Kidney (tissue), 13 donors: ENCODE measurements at regions not wholly inside any gene's neighbourhood (a gene's known extent, or its start where the extent isn't known, plus 50 kb on each side); places are given as distances from the start of the nearest gene placed in this dataset.

Source experiments
- DNase-seq, 5 donors: peaks; one replicate each; pipeline ENCODE4 v3.0.0-alpha.2; 2013 to 2020
- FAIRE-seq: peaks from 2 replicates; lab custom pipeline; 2012; peaks lifted over from hg19 to GRCh38; lab: Jason Lieb, UNC
- H3K27ac ChIP-seq, 2 donors: one replicate each; pipeline ENCODE4 v1.7.0; 2013; ENCODE audit warnings: low read depth in 2 of 2, low read length in 2 of 2, inconsistent platforms in 1 of 2
- H3K27me3 ChIP-seq: one replicate; pipeline ENCODE4 v1.7.1; 2013; ENCODE audit warnings: low read length, inconsistent platforms; ENCODE audit not compliant: control insufficient read depth, insufficient read depth
- H3K36me3 ChIP-seq, 3 donors: one replicate each; pipeline versions ENCODE4 v1.7.0 to v1.7.1; 2013; ENCODE audit warnings: low read length in 3 of 3, control low read depth in 1 of 3, inconsistent platforms in 1 of 3; ENCODE audit not compliant: insufficient read depth in 3 of 3, control insufficient read depth in 2 of 3
- H3K4me1 ChIP-seq, 3 donors: one replicate each; pipeline versions ENCODE4 v1.7.0 to v1.7.1; 2013; ENCODE audit warnings: low read length in 3 of 3, inconsistent platforms in 1 of 3, low read depth in 1 of 3; ENCODE audit not compliant: control insufficient read depth in 2 of 3, insufficient read depth in 2 of 3
- H3K4me3 ChIP-seq, 3 donors: one replicate each; pipeline versions ENCODE4 v1.7.0 to v1.8.1; 2013; ENCODE audit warnings: low read length in 3 of 3, control low read depth in 1 of 3, inconsistent platforms in 1 of 3
- H3K9ac ChIP-seq, 3 donors: one replicate each; pipeline versions ENCODE4 v1.7.0 to v1.7.1; 2013; ENCODE audit warnings: low read length in 3 of 3, control low read depth in 1 of 3, inconsistent platforms in 1 of 3
- H3K9me3 ChIP-seq, 3 donors: one replicate each; pipeline versions ENCODE4 v1.7.0 to v1.7.1; 2013; ENCODE audit warnings: low read length in 3 of 3, control low read depth in 1 of 3, inconsistent platforms in 1 of 3; ENCODE audit not compliant: control insufficient read depth in 2 of 3, insufficient read depth in 1 of 3
- intact Hi-C: fragments of 100-400 bp; cut with DNase I; formaldehyde crosslinking; loops from one replicate; pipeline ENCODE4 v1.11.1; 2022
- TF ChIP-seq, protein P1 (sequence below): IDR thresholded peaks from 3 replicates; pipeline ENCODE4 v1.5.1; 2012; ENCODE audit warnings: mild to moderate bottlenecking, moderate library complexity, borderline replicate concordance; ENCODE audit not compliant: insufficient read depth; ENCODE audit errors: extremely low read depth
- donor health status: control.
- donor health status: control.
- donor health status: control.
- donor health status: control.
- donor health status: control.
- donor health status: DM: yes; HTN: yes; CAD: no.
- donor health status: Normal renal cell carcinoma (clear cell type).

DNA sequence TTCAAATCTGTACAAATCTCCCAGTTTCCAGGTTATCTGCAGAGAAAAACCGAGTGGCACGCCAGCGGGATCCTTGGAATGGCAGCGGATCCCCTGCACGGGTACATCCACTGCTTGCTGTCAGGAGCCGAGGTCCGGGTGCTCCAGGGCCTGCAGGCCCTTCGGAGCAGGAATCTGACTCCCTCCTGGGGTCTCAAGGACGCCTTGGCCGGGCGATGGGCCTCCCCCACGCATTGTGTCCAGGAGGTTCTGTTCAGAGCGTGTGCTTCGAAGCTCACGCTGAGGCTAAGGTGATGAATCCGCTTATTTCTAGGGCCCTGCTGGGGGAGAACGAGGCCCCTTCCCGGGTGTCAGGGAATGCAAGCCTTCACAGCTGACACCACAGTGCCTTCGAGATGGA lies 148.9 kb downstream of the SOX1 start:
- FAIRE-seq (no peak), DNase-seq (no peak)
- intact Hi-C loops, result no loop called here

DNA sequence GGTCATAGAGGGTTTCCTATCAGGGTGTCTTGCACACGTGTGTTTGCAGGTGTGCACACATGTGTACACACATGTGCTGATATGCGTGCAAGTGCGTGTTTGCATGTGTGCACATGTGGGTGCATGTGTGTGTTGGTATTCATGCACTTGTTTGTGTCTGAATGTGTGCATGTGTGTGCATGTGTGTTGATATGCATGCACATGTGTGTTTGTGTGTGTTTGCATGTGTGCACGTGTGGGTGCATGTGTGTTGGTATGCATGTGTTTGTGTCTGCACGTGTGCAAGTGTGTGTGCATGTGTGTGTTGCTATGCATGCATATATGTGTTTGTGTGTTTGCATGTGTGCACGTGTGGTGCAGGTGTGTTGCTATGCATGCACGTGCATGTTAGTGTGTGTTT lies 150.5 kb downstream of the SOX1 start:
- Histone ChIP-seq H3K4me1 (no peaks in the 10 kb centered on the region), H3K9ac (no peak overlapping the region), H3K4me3 (no peak overlapping the region), H3K27me3 (peaks cover 2% of the 10 kb centered on the region), H3K9me3 (no peaks in the 10 kb centered on the region), H3K27ac (no peak overlapping the region), H3K36me3 (no peaks in the 10 kb centered on the region)
- TF ChIP-seq, protein P1, sequence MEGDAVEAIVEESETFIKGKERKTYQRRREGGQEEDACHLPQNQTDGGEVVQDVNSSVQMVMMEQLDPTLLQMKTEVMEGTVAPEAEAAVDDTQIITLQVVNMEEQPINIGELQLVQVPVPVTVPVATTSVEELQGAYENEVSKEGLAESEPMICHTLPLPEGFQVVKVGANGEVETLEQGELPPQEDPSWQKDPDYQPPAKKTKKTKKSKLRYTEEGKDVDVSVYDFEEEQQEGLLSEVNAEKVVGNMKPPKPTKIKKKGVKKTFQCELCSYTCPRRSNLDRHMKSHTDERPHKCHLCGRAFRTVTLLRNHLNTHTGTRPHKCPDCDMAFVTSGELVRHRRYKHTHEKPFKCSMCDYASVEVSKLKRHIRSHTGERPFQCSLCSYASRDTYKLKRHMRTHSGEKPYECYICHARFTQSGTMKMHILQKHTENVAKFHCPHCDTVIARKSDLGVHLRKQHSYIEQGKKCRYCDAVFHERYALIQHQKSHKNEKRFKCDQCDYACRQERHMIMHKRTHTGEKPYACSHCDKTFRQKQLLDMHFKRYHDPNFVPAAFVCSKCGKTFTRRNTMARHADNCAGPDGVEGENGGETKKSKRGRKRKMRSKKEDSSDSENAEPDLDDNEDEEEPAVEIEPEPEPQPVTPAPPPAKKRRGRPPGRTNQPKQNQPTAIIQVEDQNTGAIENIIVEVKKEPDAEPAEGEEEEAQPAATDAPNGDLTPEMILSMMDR, result no peak
- FAIRE-seq, result no peak
- intact Hi-C loops, result no loop called here
- no peak for DNase-seq

More for the DNA sequence above, 148.9 kb downstream of the SOX1 start:
- Histone ChIP-seq H3K36me3 (no peaks in the 10 kb centered on the region), H3K27ac (no peak overlapping the region), H3K27me3 (peaks cover 2% of the 10 kb centered on the region), H3K9ac (no peak overlapping the region), H3K4me1 (no peaks in the 10 kb centered on the region), H3K9me3 (no peaks in the 10 kb centered on the region), H3K4me3 (no peak overlapping the region)
- TF ChIP-seq, protein P1, result no peak

GRCh38 chr13:112218416-112218815 lies 151.5 kb downstream of the SOX1 start:
- no peak for DNase-seq
- H3K27ac ChIP-seq, result no peak overlapping the region
- intact Hi-C loops, result no loop called here
- TF ChIP-seq, protein P1, result no peak
- H3K9ac ChIP-seq, result no peak overlapping the region
- H3K4me1 ChIP-seq, result no peaks in the 10 kb centered on the region
- no peak overlapping the region for H3K4me3 ChIP-seq
- no peak for FAIRE-seq
- no peaks in the 10 kb centered on the region for H3K36me3 ChIP-seq
- H3K27me3 ChIP-seq, result peaks cover 2% of the 10 kb centered on the region
- H3K9me3 ChIP-seq, result no peaks in the 10 kb centered on the region

- TF ChIP-seq, protein P1, result no peak
- Histone ChIP-seq H3K4me3 (no peak overlapping the region), H3K4me1 (no peaks in the 10 kb centered on the region), H3K27ac (no peak overlapping the region), H3K9ac (no peak overlapping the region), H3K36me3 (no peaks in the 10 kb centered on the region), H3K9me3 (no peaks in the 10 kb centered on the region), H3K27me3 (peaks cover 2% of the 10 kb centered on the region)
- no peak for DNase-seq
- intact Hi-C loops, result no loop called here
- no peak for FAIRE-seq
Measured at GRCh38 chr13:112219740-112220139, 152.8 kb downstream of the SOX1 start.
